RWPE2 (cell line): ENCODE measurements at regions not wholly inside any gene's neighbourhood (a gene's known extent, or its start where the extent isn't known, plus 50 kb on each side); places are given as distances from the start of the nearest gene placed in this dataset.

Experiments used
- ATAC-seq: fragments of 200-7000 bp; cut with Tn5 transposase; 3 replicates; pipeline ENCODE4 v1.9.1; 2021; ENCODE audit warnings: low read depth
- DNase-seq: peaks from one replicate; pipeline ENCODE4 v3.0.0-alpha.2; 2020; ENCODE audit warnings: low spot score
- H3K27ac ChIP-seq: fragments of 450-650 bp; 2 replicates; pipeline ENCODE4 v1.5.1; 2017; ENCODE audit warnings: mild to moderate bottlenecking; ENCODE audit not compliant: poor library complexity, severe bottlenecking
- H3K27me3 ChIP-seq: fragments of 250-450 bp; sonication (Bioruptor Pico); 2 replicates; pipeline ENCODE4 v1.5.1; 2021; ENCODE audit warnings: mild to moderate bottlenecking, moderate library complexity; ENCODE audit not compliant: insufficient read depth, poor library complexity, severe bottlenecking
- H3K36me3 ChIP-seq: fragments of 250-450 bp; sonication (Bioruptor Pico); 2 replicates; pipeline ENCODE4 v1.5.1; 2020; ENCODE audit warnings: low read depth, mild to moderate bottlenecking, moderate library complexity
- H3K4me1 ChIP-seq: fragments of 250-450 bp; sonication (Bioruptor Pico); 2 replicates; pipeline ENCODE4 v1.5.1; 2021; ENCODE audit warnings: mild to moderate bottlenecking, moderate library complexity; ENCODE audit not compliant: insufficient read depth, poor library complexity, severe bottlenecking
- H3K4me3 ChIP-seq: fragments of 250-450 bp; sonication (Bioruptor Pico); 2 replicates; pipeline ENCODE4 v1.5.1; 2021; ENCODE audit warnings: mild to moderate bottlenecking, moderate library complexity; ENCODE audit not compliant: severe bottlenecking
- H3K9me3 ChIP-seq: fragments of 250-450 bp; sonication (Bioruptor Pico); 2 replicates; pipeline ENCODE4 v1.5.1; 2021; ENCODE audit warnings: mild to moderate bottlenecking, moderate library complexity; ENCODE audit not compliant: severe bottlenecking
- TF ChIP-seq, protein P1 (sequence below): fragments of 450-650 bp; IDR thresholded peaks from one replicate; pipeline ENCODE4 v1.5.1; 2017; ENCODE audit warnings: mild to moderate bottlenecking, moderate library complexity; ENCODE audit not compliant: poor library complexity, severe bottlenecking

- no peaks in the 10 kb centered on the region for H3K27me3 ChIP-seq
- no peaks in the 10 kb centered on the region for H3K4me1 ChIP-seq
- no peak overlapping the region for H3K4me3 ChIP-seq
- H3K36me3 ChIP-seq = no peaks in the 10 kb centered on the region
- DNase-seq (no peak), ATAC-seq (no peak)
- H3K27ac ChIP-seq = no peak overlapping the region
- H3K9me3 ChIP-seq = peaks cover 2% of the 10 kb centered on the region
- TF ChIP-seq, protein P1, sequence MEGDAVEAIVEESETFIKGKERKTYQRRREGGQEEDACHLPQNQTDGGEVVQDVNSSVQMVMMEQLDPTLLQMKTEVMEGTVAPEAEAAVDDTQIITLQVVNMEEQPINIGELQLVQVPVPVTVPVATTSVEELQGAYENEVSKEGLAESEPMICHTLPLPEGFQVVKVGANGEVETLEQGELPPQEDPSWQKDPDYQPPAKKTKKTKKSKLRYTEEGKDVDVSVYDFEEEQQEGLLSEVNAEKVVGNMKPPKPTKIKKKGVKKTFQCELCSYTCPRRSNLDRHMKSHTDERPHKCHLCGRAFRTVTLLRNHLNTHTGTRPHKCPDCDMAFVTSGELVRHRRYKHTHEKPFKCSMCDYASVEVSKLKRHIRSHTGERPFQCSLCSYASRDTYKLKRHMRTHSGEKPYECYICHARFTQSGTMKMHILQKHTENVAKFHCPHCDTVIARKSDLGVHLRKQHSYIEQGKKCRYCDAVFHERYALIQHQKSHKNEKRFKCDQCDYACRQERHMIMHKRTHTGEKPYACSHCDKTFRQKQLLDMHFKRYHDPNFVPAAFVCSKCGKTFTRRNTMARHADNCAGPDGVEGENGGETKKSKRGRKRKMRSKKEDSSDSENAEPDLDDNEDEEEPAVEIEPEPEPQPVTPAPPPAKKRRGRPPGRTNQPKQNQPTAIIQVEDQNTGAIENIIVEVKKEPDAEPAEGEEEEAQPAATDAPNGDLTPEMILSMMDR = no peak
Measured at GRCh38 chr11:37533830-37534229, 935.8 kb upstream of the RAG2 start.

DNA sequence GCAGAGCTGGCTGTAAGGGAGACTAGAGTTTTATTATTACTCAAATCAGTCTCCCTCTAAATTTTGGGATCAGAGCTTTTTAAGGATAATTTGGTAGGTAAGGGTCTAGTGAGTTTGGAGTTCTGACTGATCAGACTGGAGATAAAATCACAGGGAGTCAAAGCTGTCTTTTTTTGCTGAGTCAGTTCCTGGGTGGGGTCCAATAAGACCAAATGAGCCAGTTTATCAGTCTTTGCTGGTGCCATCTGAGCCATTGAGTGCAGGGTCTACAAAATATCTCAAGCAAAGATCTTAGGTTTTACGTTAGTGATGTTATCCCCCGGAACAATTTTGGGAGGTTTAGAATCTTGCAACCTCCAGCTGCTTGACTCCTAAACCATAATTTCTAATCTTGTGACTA, 935.1 kb upstream of the RAG2 start:
- DNase-seq = no peak
- Histone ChIP-seq H3K27me3 (no peaks in the 10 kb centered on the region), H3K27ac (no peak overlapping the region), H3K4me1 (no peaks in the 10 kb centered on the region), H3K9me3 (peaks cover 2% of the 10 kb centered on the region), H3K4me3 (no peak overlapping the region), H3K36me3 (no peaks in the 10 kb centered on the region)
- no peak for ATAC-seq
- TF ChIP-seq, protein P1 = no peak

DNA sequence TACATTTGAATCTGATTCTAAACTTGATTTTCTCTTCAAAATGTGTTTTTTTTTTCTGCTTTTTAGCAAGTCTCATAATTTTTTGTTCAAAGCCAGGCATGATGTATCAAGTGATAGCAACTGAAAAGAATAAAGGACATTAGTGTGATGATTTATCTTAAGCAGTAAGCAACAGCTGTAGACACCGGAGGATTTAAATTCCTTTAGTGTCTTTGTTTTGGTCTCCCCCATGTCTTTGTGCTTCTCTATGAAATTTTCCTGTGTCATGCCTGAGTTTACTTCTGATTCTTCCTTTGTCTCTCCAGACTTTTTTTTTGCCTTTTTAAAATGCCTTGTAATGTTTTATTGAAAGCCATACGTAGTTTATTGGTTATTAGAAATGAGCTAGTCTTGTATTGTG, 934.2 kb upstream of the RAG2 start:
- no peaks in the 10 kb centered on the region for H3K27me3 ChIP-seq
- TF ChIP-seq, protein P1 = no peak
- H3K4me3 ChIP-seq = no peak overlapping the region
- peaks cover 2% of the 10 kb centered on the region for H3K9me3 ChIP-seq
- H3K4me1 ChIP-seq = no peaks in the 10 kb centered on the region
- ATAC-seq = no peak
- no peak overlapping the region for H3K27ac ChIP-seq
- H3K36me3 ChIP-seq = no peaks in the 10 kb centered on the region
- DNase-seq = no peak

- ATAC-seq = no peak
- no peak for DNase-seq
- Histone ChIP-seq H3K4me1 (no peaks in the 10 kb centered on the region), H3K36me3 (no peaks in the 10 kb centered on the region), H3K4me3 (no peak overlapping the region), H3K9me3 (peaks cover 2% of the 10 kb centered on the region), H3K27me3 (no peaks in the 10 kb centered on the region), H3K27ac (no peak overlapping the region)
- TF ChIP-seq, protein P1 = no peak
Measured at GRCh38 chr11:37527545-37527944, 929.5 kb upstream of the RAG2 start.

- TF ChIP-seq, protein P1 = peak; percentile 49
- H3K4me1 ChIP-seq = no peaks in the 10 kb centered on the region
- H3K9me3 ChIP-seq = peaks cover 2% of the 10 kb centered on the region
- ATAC-seq (no peak), DNase-seq (no peak)
- no peak overlapping the region for H3K27ac ChIP-seq
- H3K4me3 ChIP-seq = no peak overlapping the region
- no peaks in the 10 kb centered on the region for H3K36me3 ChIP-seq
- no peaks in the 10 kb centered on the region for H3K27me3 ChIP-seq
Measured at GRCh38 chr11:37525336-37525735, 927.3 kb upstream of the RAG2 start.
